Inferior parietal cortex (tissue), 1 donor: ENCODE measurements at regions not wholly inside any gene's neighbourhood (a gene's known extent, or its start where the extent isn't known, plus 50 kb on each side); places are given as distances from the start of the nearest gene placed in this dataset.
"Not testable (repeated sequence)": the region's sequence is repeated elsewhere in the genome, so short reads cannot be mapped to it uniquely, and the experiment has no call there.

Experiments used
- DNase-seq: peaks from one replicate; pipeline ENCODE4 v3.0.0-alpha.2; 2016; ENCODE audit errors: extremely low spot score

- no peak for DNase-seq
These were observed 239.2 kb downstream of the ADGRD1 start for GRCh38 chr12:131192951-131193350.

GRCh38 chr12:131194166-131194565, 240.5 kb downstream of the ADGRD1 start:
- no peak for DNase-seq

- DNase-seq = no peak
These were observed 242.1 kb downstream of the ADGRD1 start for GRCh38 chr12:131195796-131196195.

GRCh38 chr12:131196220-131196619, 242.5 kb downstream of the ADGRD1 start:
- no peak for DNase-seq

GRCh38 chr12:131197490-131197889, 243.8 kb downstream of the ADGRD1 start:
- DNase-seq = no peak

- no peak for DNase-seq
These were observed 245.5 kb downstream of the ADGRD1 start for GRCh38 chr12:131199221-131199620.

GRCh38 chr12:131201912-131202311, 248.2 kb downstream of the ADGRD1 start:
- DNase-seq = not testable (repeated sequence)

GRCh38 chr12:131202592-131203378, 249.1 kb downstream of the ADGRD1 start:
- DNase-seq = no peak

GRCh38 chr12:131203666-131204415, 250.1 kb downstream of the ADGRD1 start:
- no peak for DNase-seq

GRCh38 chr12:131204416-131205274, 250.9 kb downstream of the ADGRD1 start:
- DNase-seq = no peak

- DNase-seq = not testable (repeated sequence)
These were observed 251.7 kb downstream of the ADGRD1 start for GRCh38 chr12:131205275-131205933.

GRCh38 chr12:131206630-131207299, 253.1 kb downstream of the ADGRD1 start:
- not testable (repeated sequence) for DNase-seq

GRCh38 chr12:131207300-131207660, 253.6 kb downstream of the ADGRD1 start:
- not testable (repeated sequence) for DNase-seq

- not testable (repeated sequence) for DNase-seq
These were observed 254.1 kb downstream of the ADGRD1 start for GRCh38 chr12:131207841-131208240.

- DNase-seq = no peak
These were observed 254.7 kb downstream of the ADGRD1 start for GRCh38 chr12:131208425-131208824.

- peak; percentile 43 for DNase-seq
These were observed 255.7 kb downstream of the ADGRD1 start for GRCh38 chr12:131209082-131210070.

- DNase-seq = no peak
These were observed 257.0 kb downstream of the ADGRD1 start for GRCh38 chr12:131210506-131211339.

GRCh38 chr12:131211340-131211938, 257.7 kb downstream of the ADGRD1 start:
- DNase-seq = no peak
